Stimulated activated CD4-positive, alpha-beta T cell treated with anti-CD3 and anti-CD28 coated beads, Interleukin-4, amount 100 ng/mL, for 4 hours (primary cell): ENCODE measurements at regions not wholly inside any gene's neighbourhood (a gene's known extent, or its start where the extent isn't known, plus 50 kb on each side); places are given as distances from the start of the nearest gene placed in this dataset.

Experiments
- DNase-seq, 2 experiments: peaks; one replicate each; pipeline ENCODE4 v3.0.0-alpha.2; 2020

GRCh38 chr6:148128014-148128730 lies 214.5 kb upstream of the SASH1 start:
- no peak for DNase-seq

DNA sequence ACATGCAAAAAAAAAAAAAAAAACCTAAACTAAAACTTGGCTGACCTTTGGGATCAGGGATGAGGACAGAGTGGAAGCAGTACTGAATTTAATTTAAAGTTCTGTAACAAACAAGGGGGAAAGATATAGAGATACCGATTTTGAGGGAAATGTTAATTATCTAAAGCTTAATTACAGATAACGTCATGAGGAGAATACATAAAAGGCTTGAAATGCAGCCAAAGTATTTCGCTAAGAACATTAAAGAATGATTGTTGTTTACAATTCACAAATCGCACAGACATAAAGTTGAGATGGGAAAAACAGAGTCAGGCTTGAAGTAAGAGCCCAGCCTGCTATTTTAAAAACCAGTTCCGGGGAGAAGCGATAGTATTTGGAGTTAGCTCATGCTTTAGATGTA lies 208.0 kb upstream of the SASH1 start:
- no peak for DNase-seq

GRCh38 chr6:148136586-148136985 lies 206.1 kb upstream of the SASH1 start:
- no peak for DNase-seq

- no peak for DNase-seq
These were observed 205.0 kb upstream of the SASH1 start for GRCh38 chr6:148137652-148138051.

DNA sequence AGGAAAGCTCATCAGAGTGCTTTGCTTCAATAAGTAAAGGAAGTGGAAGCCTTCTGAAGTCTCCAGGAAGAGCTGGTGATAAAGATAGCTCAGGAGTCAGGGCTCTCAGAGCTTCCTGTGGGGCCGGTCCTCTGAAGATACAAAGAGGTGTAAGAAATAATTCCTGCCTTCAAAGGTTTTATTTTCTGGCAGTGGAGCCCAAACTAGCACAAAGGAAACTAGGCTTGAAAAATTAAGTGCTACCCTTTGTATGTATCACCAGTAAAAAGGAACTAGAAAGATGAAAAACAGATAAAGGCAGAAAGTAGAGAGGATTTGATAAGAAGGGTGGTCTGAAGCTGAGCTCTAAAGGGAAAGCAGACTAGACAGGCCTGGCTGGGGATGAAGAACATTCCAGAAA lies 204.1 kb upstream of the SASH1 start:
- no peak for DNase-seq

GRCh38 chr6:148140772-148141557 lies 201.7 kb upstream of the SASH1 start:
- DNase-seq, result no peak

GRCh38 chr6:148142821-148143220 lies 199.8 kb upstream of the SASH1 start:
- DNase-seq, result no peak

DNA sequence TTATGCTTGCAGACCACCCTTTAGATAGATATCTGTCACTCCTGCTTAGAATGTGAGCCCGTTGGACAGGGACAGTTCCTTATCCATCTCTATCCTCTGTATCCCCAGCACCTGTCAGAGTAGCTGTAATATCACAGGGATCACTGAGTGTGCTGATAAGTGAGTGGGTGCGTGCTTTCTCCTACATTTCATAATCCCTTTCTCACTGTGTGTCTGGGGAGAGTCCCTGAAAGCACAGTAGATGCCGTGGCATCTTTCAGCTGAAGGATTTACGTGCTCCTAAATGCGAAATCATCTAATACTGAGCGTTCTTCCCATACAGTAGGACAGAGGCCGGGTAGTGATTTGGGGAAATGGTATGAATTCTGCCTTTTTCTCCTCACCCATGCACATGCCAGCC lies 198.9 kb upstream of the SASH1 start:
- no peak for DNase-seq

- DNase-seq, result peak; percentile 12 to 63
These were observed 197.6 kb upstream of the SASH1 start for GRCh38 chr6:148144917-148145521.

DNA sequence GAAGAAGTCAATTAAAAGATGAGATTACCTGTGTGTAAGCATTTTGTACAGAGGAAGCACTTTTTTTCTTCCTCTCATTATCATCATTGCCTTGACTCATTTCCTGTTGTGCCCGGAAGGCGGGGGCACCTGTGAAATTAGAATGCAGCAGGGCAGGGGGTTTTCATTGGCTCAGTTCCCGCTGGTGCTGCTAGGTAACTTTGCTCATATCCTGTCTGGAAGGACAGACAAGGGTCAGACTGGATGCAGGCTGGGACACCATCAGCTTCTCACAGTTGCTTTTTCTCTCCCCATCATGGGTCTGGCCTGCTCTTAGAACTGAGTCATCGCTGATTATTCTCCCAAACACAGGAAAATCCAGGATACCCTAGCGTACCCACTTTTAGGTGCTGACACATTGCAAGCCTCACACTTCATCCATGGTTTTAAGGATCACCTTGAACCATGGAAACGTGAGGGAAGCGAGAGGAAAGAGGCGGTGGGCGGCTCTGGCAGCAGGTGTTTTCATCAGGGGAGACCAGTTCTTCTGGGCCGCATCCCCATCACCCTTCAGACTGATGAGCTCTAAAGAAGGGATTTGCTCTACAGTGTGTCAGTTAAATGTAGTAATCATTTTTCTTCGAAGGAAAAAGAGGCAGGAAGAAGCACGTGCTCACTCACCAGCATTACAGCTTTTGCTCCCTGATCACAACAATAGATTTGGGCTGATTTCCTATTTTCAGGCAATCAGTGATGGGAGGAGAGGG lies 195.7 kb upstream of the SASH1 start:
- peak; percentile 39 to 61 for DNase-seq

- DNase-seq, result no peak
These were observed 195.2 kb upstream of the SASH1 start for GRCh38 chr6:148147463-148147830.

GRCh38 chr6:148151896-148152643 lies 190.6 kb upstream of the SASH1 start:
- no peak for DNase-seq

DNA sequence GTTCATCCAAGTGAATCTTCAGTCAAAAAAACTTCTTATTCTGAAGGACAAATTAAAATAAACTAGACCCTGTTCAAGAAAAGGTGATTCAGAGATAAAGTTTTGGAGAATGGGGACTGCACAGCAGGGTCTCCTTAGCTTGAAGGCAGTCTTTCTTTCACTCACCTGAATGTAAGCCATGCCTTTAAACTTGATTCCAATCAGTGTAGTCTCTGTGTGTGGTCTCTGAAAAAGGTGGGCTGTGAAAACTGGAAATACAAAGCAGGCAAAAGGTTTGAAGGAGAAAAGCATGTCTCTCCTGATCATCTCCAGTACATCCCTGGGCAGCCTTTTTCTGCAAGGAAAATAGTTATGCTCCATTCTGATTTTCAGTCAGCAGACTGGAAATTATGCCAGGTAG lies 188.0 kb upstream of the SASH1 start:
- no peak for DNase-seq

- DNase-seq, result no peak
These were observed 187.3 kb upstream of the SASH1 start for GRCh38 chr6:148155293-148155692.

GRCh38 chr6:148157841-148158240 lies 184.8 kb upstream of the SASH1 start:
- DNase-seq, result no peak

DNA sequence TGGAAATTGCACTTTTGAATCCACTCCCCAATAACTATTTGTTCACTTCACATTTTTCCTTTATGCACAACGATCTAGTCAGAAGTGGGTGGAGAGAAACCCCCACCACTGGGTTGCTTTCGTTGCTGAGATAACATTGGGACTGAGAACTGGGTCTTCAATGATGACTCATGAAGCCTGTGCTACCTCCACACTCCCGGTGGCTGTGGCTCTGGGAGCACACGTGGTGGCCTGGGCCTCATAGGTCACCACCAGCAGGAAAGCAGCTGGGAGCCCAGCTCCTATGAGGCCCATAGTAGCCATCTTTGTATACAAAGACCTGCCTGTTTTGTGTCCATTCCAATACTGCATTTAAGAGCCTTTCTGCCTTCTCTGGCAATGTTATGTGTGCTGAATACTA lies 178.0 kb upstream of the SASH1 start:
- no peak for DNase-seq

DNA sequence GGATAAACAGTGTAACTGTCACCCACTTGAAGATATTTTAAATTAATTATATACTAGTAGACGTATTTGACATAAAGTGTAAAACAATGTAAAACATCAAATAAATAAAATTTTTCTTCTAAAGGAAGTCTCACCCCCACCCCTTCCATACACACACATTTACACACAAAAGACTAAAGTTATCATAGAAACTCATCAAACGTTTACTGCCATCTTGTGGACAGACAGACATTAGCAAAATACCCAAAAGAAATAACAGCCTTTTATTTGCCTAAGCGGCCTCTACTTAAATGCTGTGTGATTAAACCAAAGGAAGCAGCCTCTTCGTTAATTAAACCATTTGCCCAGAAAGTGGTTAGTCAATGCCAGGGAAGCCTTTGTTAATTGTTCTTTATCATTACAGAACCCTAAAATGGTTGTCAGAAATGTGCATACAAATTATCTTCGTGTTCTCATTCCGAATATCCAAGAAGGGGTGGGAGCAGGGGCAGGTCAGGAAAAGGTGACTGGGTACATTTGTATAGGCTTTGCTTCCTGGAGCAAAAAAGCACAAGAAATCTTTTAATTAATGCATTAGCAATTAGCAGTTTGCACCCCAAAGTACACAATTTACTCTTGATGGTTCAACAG lies 176.2 kb upstream of the SASH1 start:
- DNase-seq, result no peak

- DNase-seq, result no peak
These were observed 172.9 kb upstream of the SASH1 start for GRCh38 chr6:148169706-148170105.

DNA sequence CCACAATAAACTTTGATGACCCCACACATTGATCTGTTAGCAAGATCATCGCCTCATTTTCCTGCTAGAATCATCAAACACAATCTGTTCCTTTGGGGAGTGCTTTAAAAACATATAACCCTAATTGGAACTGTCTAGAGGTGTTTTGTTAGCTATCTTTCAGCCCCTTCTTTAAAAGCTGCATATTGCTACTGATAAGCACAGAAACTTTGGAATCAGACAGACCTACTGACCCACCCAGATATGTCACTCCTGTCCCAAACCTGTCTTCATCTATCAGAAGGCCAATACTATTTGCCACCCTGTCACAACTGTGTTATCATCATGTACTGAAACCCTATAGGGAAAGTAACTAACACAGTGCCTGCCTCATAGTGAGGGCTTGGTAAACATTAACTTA lies 172.4 kb upstream of the SASH1 start:
- no peak for DNase-seq

GRCh38 chr6:148173548-148173947 lies 169.1 kb upstream of the SASH1 start:
- no peak for DNase-seq

- no peak for DNase-seq
These were observed 167.0 kb upstream of the SASH1 start for GRCh38 chr6:148175550-148176188.
